Liver (tissue), 8 donors: ENCODE measurements at regions not wholly inside any gene's neighbourhood (a gene's known extent, or its start where the extent isn't known, plus 50 kb on each side); places are given as distances from the start of the nearest gene placed in this dataset.

ENCODE experiments used
- DNase-seq: peaks from one replicate; pipeline ENCODE4 v3.0.0-alpha.2; 2017; ENCODE audit warnings: low spot score
- H3K27ac ChIP-seq, 2 donors: one replicate each; pipeline ENCODE4 v1.7.0; 2013; ENCODE audit warnings: inconsistent platforms in 2 of 2, low read length in 2 of 2, control low read depth in 1 of 2, low read depth in 1 of 2, mild to moderate bottlenecking in 1 of 2
- H3K27me3 ChIP-seq, 4 donors: one replicate each; pipeline versions ENCODE4 v1.6.1 to v1.7.0; 2013; ENCODE audit warnings: low read length in 3 of 4, inconsistent platforms in 1 of 4, mild to moderate bottlenecking in 1 of 4, moderate library complexity in 1 of 4; ENCODE audit not compliant: control insufficient read depth in 4 of 4, insufficient read depth in 4 of 4
- H3K36me3 ChIP-seq, 4 donors: one replicate each; pipeline versions ENCODE4 v1.6.1 to v1.7.0; 2013; ENCODE audit warnings: low read length in 3 of 4, mild to moderate bottlenecking in 3 of 4, low read depth in 1 of 4, moderate library complexity in 1 of 4; ENCODE audit not compliant: control insufficient read depth in 4 of 4, insufficient read depth in 3 of 4
- H3K4me1 ChIP-seq, 4 donors: one replicate each; pipeline versions ENCODE4 v1.6.1 to v1.7.0; 2013; ENCODE audit warnings: low read length in 3 of 4, mild to moderate bottlenecking in 3 of 4, moderate library complexity in 1 of 4; ENCODE audit not compliant: control insufficient read depth in 4 of 4, insufficient read depth in 4 of 4
- H3K4me3 ChIP-seq, 3 donors: one replicate each; pipeline versions ENCODE4 v1.6.1 to v1.7.0; 2013; ENCODE audit warnings: low read length in 3 of 3, control low read depth in 1 of 3, low read depth in 1 of 3, mild to moderate bottlenecking in 1 of 3
- H3K9ac ChIP-seq, 2 donors: one replicate each; pipeline ENCODE4 v1.7.0; 2013; ENCODE audit warnings: low read length in 2 of 2, mild to moderate bottlenecking in 2 of 2, moderate library complexity in 2 of 2, control low read depth in 1 of 2, low read depth in 1 of 2
- H3K9me3 ChIP-seq, 4 donors: one replicate each; pipeline versions ENCODE4 v1.6.1 to v1.7.0; 2013; ENCODE audit warnings: low read length in 3 of 4; ENCODE audit not compliant: control insufficient read depth in 4 of 4
- ATF3 ChIP-seq: IDR thresholded peaks from 2 replicates; pipeline ENCODE4 v1.6.1; 2016; ENCODE audit warnings: antibody characterized with exemption
- CTCF ChIP-seq: fragments of 150-350 bp; IDR thresholded peaks from 2 replicates; pipeline ENCODE4 v1.5.1; 2017; ENCODE audit warnings: improper control_type of control experiment, low read depth, low read length; ENCODE audit not compliant: missing input control
- EGR1 ChIP-seq, 2 donors: IDR thresholded peaks; 2 replicates each; pipeline ENCODE4 v1.6.1; 2016 to 2018; ENCODE audit warnings: antibody characterized with exemption in 2 of 2, low read depth in 2 of 2
- FOXA1 ChIP-seq: IDR thresholded peaks from 2 replicates; pipeline ENCODE4 v1.6.1; 2016; ENCODE audit warnings: antibody characterized with exemption
- FOXA2 ChIP-seq: IDR thresholded peaks from 2 replicates; pipeline ENCODE4 v1.6.1; 2016; ENCODE audit warnings: antibody characterized with exemption
- JUND ChIP-seq, 2 donors: IDR thresholded peaks; 2 replicates each; pipeline ENCODE4 v1.6.1; 2016; ENCODE audit warnings: antibody characterized with exemption in 2 of 2
- MAX ChIP-seq: IDR thresholded peaks from 2 replicates; pipeline ENCODE4 v1.6.1; 2016; ENCODE audit warnings: antibody characterized with exemption
- NR2F2 ChIP-seq: IDR thresholded peaks from 2 replicates; pipeline ENCODE4 v1.6.1; 2016; ENCODE audit warnings: antibody characterized with exemption
- RAD21 ChIP-seq, 2 donors: IDR thresholded peaks; 2 replicates each; pipeline ENCODE4 v1.6.1; 2016; ENCODE audit warnings: antibody characterized with exemption in 2 of 2, mild to moderate bottlenecking in 2 of 2
- REST ChIP-seq: IDR thresholded peaks from 2 replicates; pipeline ENCODE4 v1.6.1; 2016; ENCODE audit warnings: antibody characterized with exemption, mild to moderate bottlenecking
- RXRA ChIP-seq, 2 donors: IDR thresholded peaks; 2 replicates each; pipeline ENCODE4 v1.6.1; 2017 to 2018; ENCODE audit warnings: antibody characterized with exemption in 2 of 2, mild to moderate bottlenecking in 1 of 2
- SP1 ChIP-seq: IDR thresholded peaks from 2 replicates; pipeline ENCODE4 v1.6.1; 2018; ENCODE audit warnings: antibody characterized with exemption, mild to moderate bottlenecking
- TAF1 ChIP-seq: conservative IDR thresholded peaks from 2 replicates; pipeline ENCODE4 v1.6.1; 2016; ENCODE audit warnings: antibody characterized with exemption, mild to moderate bottlenecking
- ZBTB33 ChIP-seq: IDR thresholded peaks from 2 replicates; pipeline ENCODE4 v1.6.1; 2016; ENCODE audit warnings: antibody characterized with exemption
- WGBS: extraction: QIAGEN DNeasy Blood & Tissue Kit; methylation state at CpG from one replicate; pipeline ENCODE4 v1.1.7; 2013; 5-methylcytosine and 5-hydroxymethylcytosine counted together
- donor health status: healthy.
- donor health status: healthy.
- donor health status: healthy.
- donor health status: healthy.
- donor health status: healthy.

GRCh38 chr2:147777394-147777793 lies 67.4 kb upstream of the ACVR2A start:
- Histone ChIP-seq H3K9me3 (no peaks in the 10 kb centered on the region), H3K9ac (no peak overlapping the region), H3K27ac (no peak overlapping the region), H3K4me1 (no peaks in the 10 kb centered on the region), H3K36me3 (no peaks in the 10 kb centered on the region), H3K27me3 (peaks cover 0 to 4% (median 0%) of the 10 kb centered on the region in 4 donors), H3K4me3 (no peak overlapping the region)
- no peak for DNase-seq
- TF ChIP-seq EGR1 (IDR thresholded peaks at IDR 0.05; ENCODE audit: low read depth in 2 of 2) = no peak
- no peak for TF ChIP-seq NR2F2
- no peak for TF ChIP-seq FOXA2
- WGBS = 77% methylated on average over 2 of the region's 2 CpGs

- WGBS = 89% methylated on average over 3 of the region's 3 CpGs
- TF ChIP-seq RAD21 (IDR thresholded peaks at IDR 0.05) (no peak), JUND (IDR thresholded peaks at IDR 0.05) (no peak), RXRA (IDR thresholded peaks at IDR 0.05) (no peak), MAX (no peak), TAF1 (no peak), SP1 (no peak), ZBTB33 (no peak), CTCF (no peak), FOXA1 (no peak), ATF3 (no peak), REST (no peak)
- H3K36me3 ChIP-seq = no peaks in the 10 kb centered on the region
- no peaks in the 10 kb centered on the region for H3K9me3 ChIP-seq
- H3K4me1 ChIP-seq = no peaks in the 10 kb centered on the region
- no peak overlapping the region for H3K4me3 ChIP-seq
- peaks cover 0 to 4% (median 0%) of the 10 kb centered on the region in 4 donors for H3K27me3 ChIP-seq
- no peak overlapping the region for H3K27ac ChIP-seq
- H3K9ac ChIP-seq = no peak overlapping the region
- no peak for DNase-seq
These were observed 70.0 kb upstream of the ACVR2A start for GRCh38 chr2:147774805-147775204.
